Upper lobe of left lung (tissue), 4 donors: ENCODE measurements at regions not wholly inside any gene's neighbourhood (a gene's known extent, or its start where the extent isn't known, plus 50 kb on each side); places are given as distances from the start of the nearest gene placed in this dataset.

Source experiments
- EP300 ChIP-seq, 4 donors: sonication (generic); formaldehyde crosslinking; IDR thresholded peaks; one replicate each; pipeline ENCODE4 v1.5.1; 2017; ENCODE audit warnings: antibody characterized with exemption in 4 of 4, control low read depth in 2 of 4
- POLR2A ChIP-seq, 4 donors: fragments of 450-650 bp; IDR thresholded peaks; one replicate each; pipeline ENCODE4 v1.5.1; 2016 to 2017; ENCODE audit warnings: antibody characterized with exemption in 4 of 4, mild to moderate bottlenecking in 2 of 4
- TF ChIP-seq, protein P1 (sequence below), 6 experiments: fragments of 450-650 bp in 4 of 6; fragments of 200-600 bp in 2 of 6; sonication (generic) in 2 of 6; IDR thresholded peaks; one replicate each; pipeline ENCODE4 v1.5.1; 2016 to 2019; ENCODE audit warnings: antibody characterized with exemption in 6 of 6

DNA sequence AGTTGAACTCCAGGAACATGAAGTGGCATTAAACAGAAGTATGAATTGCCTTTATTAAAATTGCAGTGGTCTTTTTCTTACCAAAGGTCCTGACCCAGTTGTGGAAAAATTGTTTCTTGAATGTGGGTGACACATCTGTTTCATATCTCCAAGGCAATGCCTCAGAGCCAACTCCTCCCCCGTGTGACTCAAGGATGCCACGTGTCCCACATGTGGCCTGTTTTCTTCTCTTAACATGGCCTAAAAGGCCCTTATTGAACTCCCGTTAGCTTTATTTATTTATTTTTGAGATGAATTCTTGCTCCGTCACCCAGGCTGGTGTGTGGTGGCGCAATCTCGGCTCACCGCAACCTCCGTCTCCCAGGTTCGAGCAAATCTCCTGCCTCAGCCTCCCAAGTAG, 128.4 kb upstream of the ESR1 start:
- TF ChIP-seq, protein P1, sequence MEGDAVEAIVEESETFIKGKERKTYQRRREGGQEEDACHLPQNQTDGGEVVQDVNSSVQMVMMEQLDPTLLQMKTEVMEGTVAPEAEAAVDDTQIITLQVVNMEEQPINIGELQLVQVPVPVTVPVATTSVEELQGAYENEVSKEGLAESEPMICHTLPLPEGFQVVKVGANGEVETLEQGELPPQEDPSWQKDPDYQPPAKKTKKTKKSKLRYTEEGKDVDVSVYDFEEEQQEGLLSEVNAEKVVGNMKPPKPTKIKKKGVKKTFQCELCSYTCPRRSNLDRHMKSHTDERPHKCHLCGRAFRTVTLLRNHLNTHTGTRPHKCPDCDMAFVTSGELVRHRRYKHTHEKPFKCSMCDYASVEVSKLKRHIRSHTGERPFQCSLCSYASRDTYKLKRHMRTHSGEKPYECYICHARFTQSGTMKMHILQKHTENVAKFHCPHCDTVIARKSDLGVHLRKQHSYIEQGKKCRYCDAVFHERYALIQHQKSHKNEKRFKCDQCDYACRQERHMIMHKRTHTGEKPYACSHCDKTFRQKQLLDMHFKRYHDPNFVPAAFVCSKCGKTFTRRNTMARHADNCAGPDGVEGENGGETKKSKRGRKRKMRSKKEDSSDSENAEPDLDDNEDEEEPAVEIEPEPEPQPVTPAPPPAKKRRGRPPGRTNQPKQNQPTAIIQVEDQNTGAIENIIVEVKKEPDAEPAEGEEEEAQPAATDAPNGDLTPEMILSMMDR (IDR thresholded peaks at IDR 0.05), result no peak
- TF ChIP-seq POLR2A (IDR thresholded peaks at IDR 0.05) (no peak), EP300 (IDR thresholded peaks at IDR 0.05) (no peak)
